DOHH2 (cell line): ENCODE measurements at regions not wholly inside any gene's neighbourhood (a gene's known extent, or its start where the extent isn't known, plus 50 kb on each side); places are given as distances from the start of the nearest gene placed in this dataset.
"Not testable (repeated sequence)": the region's sequence is repeated elsewhere in the genome, so short reads cannot be mapped to it uniquely, and the experiment has no call there.

ENCODE experiments used
- H3F3A ChIP-seq: fragments of 200-600 bp; sonication (generic), shearing (Covaris generic); 2 replicates; pipeline ENCODE4 v1.6.0; 2016; ENCODE audit warnings: antibody characterized with exemption, mild to moderate bottlenecking; ENCODE audit not compliant: control insufficient read depth, insufficient read depth
- H3K27ac ChIP-seq: fragments of 200-600 bp; sonication (generic); 2 replicates; pipeline ENCODE4 v1.5.1; 2014; ENCODE audit warnings: low read depth, mild to moderate bottlenecking, low read length, moderate library complexity
- H3K27me3 ChIP-seq: fragments of 200-600 bp; sonication (generic); 2 replicates; pipeline ENCODE4 v1.6.1; 2014; ENCODE audit warnings: mild to moderate bottlenecking, low read length, mixed read lengths; ENCODE audit not compliant: control insufficient read depth
- H3K36me3 ChIP-seq: fragments of 200-600 bp; sonication (generic); 2 replicates; pipeline ENCODE4 v1.6.1; 2014; ENCODE audit warnings: mild to moderate bottlenecking, low read length, moderate library complexity, mixed read lengths; ENCODE audit not compliant: control insufficient read depth
- H3K4me1 ChIP-seq: fragments of 200-600 bp; sonication (generic); 2 replicates; pipeline ENCODE4 v1.6.1; 2014; ENCODE audit warnings: mild to moderate bottlenecking, low read length, mixed read lengths; ENCODE audit not compliant: control insufficient read depth
- H3K4me2 ChIP-seq: fragments of 200-600 bp; sonication (generic); 2 replicates; pipeline ENCODE4 v1.6.0; 2014; ENCODE audit warnings: mild to moderate bottlenecking, low read length, moderate library complexity
- H3K4me3 ChIP-seq: fragments of 200-600 bp; sonication (generic); 2 replicates; pipeline ENCODE4 v1.5.1; 2014; ENCODE audit warnings: mild to moderate bottlenecking, low read length, mixed read lengths
- H3K79me2 ChIP-seq: fragments of 200-600 bp; sonication (generic); 2 replicates; pipeline ENCODE4 v1.6.1; 2014; ENCODE audit warnings: mild to moderate bottlenecking, low read length, mixed read lengths; ENCODE audit not compliant: control insufficient read depth
- H3K9me2 ChIP-seq: fragments of 200-600 bp; sonication (generic); replicated peaks from 2 replicates; pipeline ENCODE4 v1.6.1; 2014; ENCODE audit warnings: mild to moderate bottlenecking, low read length, mixed read lengths; ENCODE audit not compliant: control insufficient read depth
- H3K9me3 ChIP-seq: fragments of 200-600 bp; sonication (generic); 2 replicates; pipeline ENCODE4 v1.6.1; 2014; ENCODE audit warnings: antibody characterized with exemption, low read length, mixed read lengths; ENCODE audit not compliant: control insufficient read depth, insufficient read depth
- H4K20me1 ChIP-seq: fragments of 200-600 bp; sonication (generic); 2 replicates; pipeline ENCODE4 v1.6.0; 2014; ENCODE audit warnings: low read depth, mild to moderate bottlenecking, antibody characterized with exemption, low read length, moderate library complexity; ENCODE audit not compliant: control insufficient read depth, insufficient read depth
- EZH2phosphoT487 ChIP-seq: fragments of 200-600 bp; sonication (generic); IDR thresholded peaks from 2 replicates; pipeline ENCODE4 v1.6.1; 2017; ENCODE audit warnings: borderline replicate concordance, mild to moderate bottlenecking, antibody characterized with exemption, low read length, moderate library complexity, mixed read lengths
- TF ChIP-seq, protein P1 (sequence below): fragments of 200-600 bp; sonication (generic); IDR thresholded peaks from one replicate; pipeline ENCODE4 v1.5.1; 2014; ENCODE audit warnings: antibody characterized with exemption, mild to moderate bottlenecking, low read depth, low read length; ENCODE audit not compliant: poor library complexity, severe bottlenecking

DNA sequence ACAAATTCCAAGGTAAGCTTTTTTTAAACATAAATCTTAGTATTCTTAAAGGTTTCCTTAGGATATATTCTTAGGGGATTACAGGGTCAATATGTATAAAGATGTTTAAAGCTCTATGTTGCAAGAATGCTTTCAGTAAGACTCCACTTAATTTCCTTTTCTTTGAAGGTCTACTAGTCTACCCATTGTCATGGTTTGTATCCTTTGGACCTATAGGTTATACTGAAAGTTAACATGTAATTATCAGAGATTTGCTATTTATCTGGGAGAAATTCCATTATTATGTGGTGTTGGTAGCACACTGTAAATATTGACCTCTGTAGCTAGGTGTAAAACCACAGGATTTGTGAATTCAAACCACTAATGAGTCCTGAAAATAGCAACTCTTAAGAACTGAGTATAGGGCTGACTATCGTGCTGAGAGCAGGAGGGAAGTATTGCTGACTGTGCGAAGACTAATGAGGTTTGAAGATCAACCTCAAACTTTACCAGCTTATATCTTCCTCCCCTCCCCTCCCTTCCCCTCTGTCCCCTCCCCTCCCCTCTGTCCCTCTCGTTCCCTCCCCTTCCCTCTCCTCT is 85.6 kb downstream of the GADD45G start:
- H3K4me2 ChIP-seq, result no peak overlapping the region
- TF ChIP-seq, protein P1, sequence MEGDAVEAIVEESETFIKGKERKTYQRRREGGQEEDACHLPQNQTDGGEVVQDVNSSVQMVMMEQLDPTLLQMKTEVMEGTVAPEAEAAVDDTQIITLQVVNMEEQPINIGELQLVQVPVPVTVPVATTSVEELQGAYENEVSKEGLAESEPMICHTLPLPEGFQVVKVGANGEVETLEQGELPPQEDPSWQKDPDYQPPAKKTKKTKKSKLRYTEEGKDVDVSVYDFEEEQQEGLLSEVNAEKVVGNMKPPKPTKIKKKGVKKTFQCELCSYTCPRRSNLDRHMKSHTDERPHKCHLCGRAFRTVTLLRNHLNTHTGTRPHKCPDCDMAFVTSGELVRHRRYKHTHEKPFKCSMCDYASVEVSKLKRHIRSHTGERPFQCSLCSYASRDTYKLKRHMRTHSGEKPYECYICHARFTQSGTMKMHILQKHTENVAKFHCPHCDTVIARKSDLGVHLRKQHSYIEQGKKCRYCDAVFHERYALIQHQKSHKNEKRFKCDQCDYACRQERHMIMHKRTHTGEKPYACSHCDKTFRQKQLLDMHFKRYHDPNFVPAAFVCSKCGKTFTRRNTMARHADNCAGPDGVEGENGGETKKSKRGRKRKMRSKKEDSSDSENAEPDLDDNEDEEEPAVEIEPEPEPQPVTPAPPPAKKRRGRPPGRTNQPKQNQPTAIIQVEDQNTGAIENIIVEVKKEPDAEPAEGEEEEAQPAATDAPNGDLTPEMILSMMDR, result no peak

DNA sequence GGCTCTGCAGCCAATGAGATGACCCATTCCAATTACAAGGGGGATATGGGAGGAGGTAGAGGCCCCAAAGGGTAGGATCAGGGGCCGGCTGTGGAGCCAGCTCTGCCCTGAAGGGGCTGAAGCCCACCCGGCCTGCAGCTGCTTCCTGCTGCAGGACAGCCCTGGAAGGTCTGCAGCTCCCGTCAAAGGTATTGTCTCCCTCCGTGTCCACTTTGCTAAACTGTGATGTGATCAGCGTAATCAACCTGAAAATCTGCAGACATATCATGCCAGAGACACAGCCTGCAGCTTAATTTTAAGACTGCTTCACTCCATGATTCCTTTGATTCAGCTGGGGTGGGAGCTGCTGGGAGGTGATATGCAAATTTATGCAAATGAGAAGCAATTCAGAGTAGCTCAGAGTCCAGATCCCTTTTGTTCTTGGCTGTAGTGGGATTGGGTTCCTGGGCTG is 90.7 kb downstream of the GADD45G start:
- no peaks in the 10 kb centered on the region for H3K9me3 ChIP-seq
- no peaks in the 10 kb centered on the region for H3K79me2 ChIP-seq
- no peaks in the 10 kb centered on the region for H3K9me2 ChIP-seq
- no peak overlapping the region for H3K27ac ChIP-seq
- no peaks in the 10 kb centered on the region for H3F3A ChIP-seq
- H3K36me3 ChIP-seq, result no peaks in the 10 kb centered on the region
- TF ChIP-seq, protein P1, result no peak
- TF ChIP-seq EZH2phosphoT487, result no peak
- peaks cover 4% of the 10 kb centered on the region; the same call in 1 of the 2 replicates for H3K27me3 ChIP-seq
- no peak overlapping the region for H3K4me2 ChIP-seq
- H3K4me1 ChIP-seq, result no peaks in the 10 kb centered on the region
- no peak overlapping the region for H3K4me3 ChIP-seq
- no peaks in the 10 kb centered on the region for H4K20me1 ChIP-seq

More for the DNA sequence above, 85.6 kb downstream of the GADD45G start:
- Histone ChIP-seq H3F3A (no peaks in the 10 kb centered on the region), H3K4me1 (no peaks in the 10 kb centered on the region), H3K27me3 (no peaks in the 10 kb centered on the region), H3K4me3 (no peak overlapping the region), H3K9me3 (no peaks in the 10 kb centered on the region), H3K79me2 (no peaks in the 10 kb centered on the region), H3K36me3 (no peaks in the 10 kb centered on the region), H4K20me1 (no peaks in the 10 kb centered on the region), H3K27ac (no peak overlapping the region), H3K9me2 (no peaks in the 10 kb centered on the region)

DNA sequence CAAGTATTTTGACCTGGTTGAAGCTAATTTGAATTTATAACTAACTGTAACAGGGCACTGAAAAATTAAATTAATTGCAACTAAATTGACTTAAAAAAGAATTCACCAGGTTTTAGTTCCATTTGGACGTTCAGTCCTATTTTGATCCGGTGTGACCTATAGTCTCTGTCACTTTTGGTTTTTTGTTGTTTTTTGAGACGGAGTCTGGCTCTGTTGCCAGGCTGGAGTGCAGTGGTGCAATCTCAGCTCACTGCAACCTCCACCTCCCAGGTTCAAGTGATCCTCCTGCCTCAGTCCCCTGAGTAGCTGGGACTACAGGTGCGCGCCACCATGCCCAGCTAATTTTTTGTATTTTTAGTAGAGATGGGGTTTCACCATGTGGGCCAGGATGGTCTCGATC is 91.2 kb downstream of the GADD45G start:
- not testable (repeated sequence) for H3K4me1 ChIP-seq, H3K36me3 ChIP-seq, H3K79me2 ChIP-seq, H3K9me2 ChIP-seq, H3K9me3 ChIP-seq, H4K20me1 ChIP-seq, H3K27ac ChIP-seq, H3F3A ChIP-seq, H3K4me3 ChIP-seq, H3K27me3 ChIP-seq, H3K4me2 ChIP-seq

DNA sequence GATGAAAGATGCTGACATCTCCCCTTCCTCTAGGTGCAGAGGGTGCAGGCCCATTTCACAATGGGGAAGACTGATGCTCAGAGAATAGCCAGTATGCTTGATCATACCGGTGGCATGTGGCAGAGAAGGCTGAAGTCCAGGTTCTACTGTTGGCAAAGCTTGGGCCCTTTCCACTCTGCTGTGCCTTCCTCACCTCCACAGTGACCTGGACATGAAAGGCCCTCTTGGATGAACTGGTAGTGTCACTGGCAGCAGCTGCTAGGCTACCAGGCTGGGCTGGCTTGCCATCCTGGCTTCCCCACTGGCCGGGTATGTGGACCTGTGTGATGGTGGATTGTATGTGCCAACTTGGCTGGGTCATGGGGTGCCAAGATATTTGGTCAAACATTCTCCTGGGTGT is 92.0 kb downstream of the GADD45G start:
- Histone ChIP-seq H3K27me3 (peaks cover 4% of the 10 kb centered on the region; the same call in 1 of the 2 replicates), H3K4me1 (no peaks in the 10 kb centered on the region), H3K9me2 (no peaks in the 10 kb centered on the region), H3K27ac (no peak overlapping the region), H3F3A (no peaks in the 10 kb centered on the region), H3K36me3 (no peaks in the 10 kb centered on the region), H4K20me1 (no peaks in the 10 kb centered on the region), H3K9me3 (no peaks in the 10 kb centered on the region), H3K4me3 (no peak overlapping the region), H3K4me2 (no peak overlapping the region), H3K79me2 (no peaks in the 10 kb centered on the region)
- no peak for TF ChIP-seq EZH2phosphoT487
- TF ChIP-seq, protein P1, result no peak
